ENCODE measurements at regions not wholly inside any gene's neighbourhood (a gene's known extent, or its start where the extent isn't known, plus 50 kb on each side); places are given as distances from the start of the nearest gene placed in this dataset.

DNA sequence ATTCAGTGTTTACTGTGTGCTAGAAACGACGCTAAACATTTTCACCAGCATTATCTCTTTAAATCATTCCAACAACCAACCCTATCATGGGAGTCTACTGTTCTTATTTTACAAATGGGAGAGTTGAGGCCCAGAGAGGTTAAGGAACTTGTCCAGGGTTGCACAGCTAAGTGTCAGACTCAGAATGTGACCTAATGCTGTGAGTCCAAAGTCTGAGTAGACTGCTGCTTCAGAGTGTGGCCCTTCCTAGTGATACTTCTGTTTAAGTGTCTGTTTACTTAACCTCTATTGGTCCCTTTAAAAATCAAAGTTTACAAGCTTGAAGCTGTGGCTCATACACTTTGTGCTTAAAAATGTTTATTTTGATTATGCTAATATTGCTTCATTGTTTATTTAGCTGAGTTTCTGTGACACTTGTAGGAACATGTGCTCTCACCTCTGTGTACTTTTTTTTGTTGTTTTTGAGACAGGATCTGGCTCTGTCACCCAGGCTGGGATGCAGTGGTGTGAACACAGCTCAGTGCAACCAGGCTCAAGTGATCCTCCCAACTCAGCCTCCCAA lies 84.4 kb upstream of the SYPL1 start:
- no peaks in the 10 kb centered on the region for H3K9me3 ChIP-seq (ENCODE audit: control insufficient read depth, low read length)
- no peaks in the 10 kb centered on the region for H3K27me3 ChIP-seq (replicated peaks; ENCODE audit: control insufficient read depth, insufficient read depth, low read length)
- no peaks in the 10 kb centered on the region for H3K36me3 ChIP-seq (ENCODE audit: control insufficient read depth, insufficient read depth, low read length, severe bottlenecking)
- no peak for DNase-seq (ENCODE audit: low read depth)
- H3K9ac ChIP-seq (ENCODE audit: low read length), result no peak overlapping the region
- H3K4me1 ChIP-seq (ENCODE audit: control insufficient read depth, insufficient read depth, low read length), result peaks cover 13% of the 10 kb centered on the region
- no peak overlapping the region for H3K4me3 ChIP-seq (ENCODE audit: low read length)

DNA sequence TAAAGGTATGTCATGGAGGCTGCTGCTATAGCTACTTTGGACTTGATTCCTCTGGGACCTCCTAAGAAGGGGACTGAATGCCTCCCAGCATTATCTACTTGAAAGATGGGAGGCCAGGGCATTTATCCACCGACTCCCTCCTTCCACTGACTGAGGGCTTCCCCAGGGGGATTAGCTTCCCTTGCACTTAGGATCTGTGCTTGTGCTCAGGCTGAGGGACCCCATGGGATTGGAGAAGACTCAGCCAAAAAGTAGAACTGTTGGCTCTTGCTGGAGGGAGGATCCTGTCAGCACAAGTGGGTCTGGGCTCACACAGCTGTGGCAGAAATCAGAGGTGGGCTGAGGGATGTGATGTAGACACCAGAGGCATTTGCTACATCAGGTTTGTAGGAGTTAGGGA lies 81.5 kb upstream of the SYPL1 start:
- Histone ChIP-seq H3K4me1 (ENCODE audit: control insufficient read depth, insufficient read depth, low read length) (no peaks in the 10 kb centered on the region), H3K9ac (ENCODE audit: low read length) (no peak overlapping the region), H3K36me3 (ENCODE audit: control insufficient read depth, insufficient read depth, low read length, severe bottlenecking) (no peaks in the 10 kb centered on the region), H3K9me3 (ENCODE audit: control insufficient read depth, low read length) (no peaks in the 10 kb centered on the region), H3K4me3 (ENCODE audit: low read length) (no peak overlapping the region), H3K27me3 (replicated peaks; ENCODE audit: control insufficient read depth, insufficient read depth, low read length) (no peaks in the 10 kb centered on the region)
- DNase-seq (ENCODE audit: low read depth), result no peak

GRCh38 chr7:106190589-106191330 lies 78.6 kb upstream of the SYPL1 start:
- no peaks in the 10 kb centered on the region for H3K4me1 ChIP-seq (ENCODE audit: control insufficient read depth, insufficient read depth, low read length)
- H3K9me3 ChIP-seq (ENCODE audit: control insufficient read depth, low read length), result peaks cover 3% of the 10 kb centered on the region
- no peak overlapping the region for H3K9ac ChIP-seq (ENCODE audit: low read length)
- no peak overlapping the region for H3K4me3 ChIP-seq (ENCODE audit: low read length)
- no peaks in the 10 kb centered on the region for H3K36me3 ChIP-seq (ENCODE audit: control insufficient read depth, insufficient read depth, low read length, severe bottlenecking)
- H3K27me3 ChIP-seq (replicated peaks; ENCODE audit: control insufficient read depth, insufficient read depth, low read length), result no peaks in the 10 kb centered on the region
- DNase-seq (ENCODE audit: low read depth), result no peak

GRCh38 chr7:106187613-106188350 lies 75.7 kb upstream of the SYPL1 start:
- H3K4me3 ChIP-seq (ENCODE audit: low read length), result no peak overlapping the region
- DNase-seq (ENCODE audit: low read depth), result no peak
- no peaks in the 10 kb centered on the region for H3K36me3 ChIP-seq (ENCODE audit: control insufficient read depth, insufficient read depth, low read length, severe bottlenecking)
- H3K4me1 ChIP-seq (ENCODE audit: control insufficient read depth, insufficient read depth, low read length), result no peaks in the 10 kb centered on the region
- H3K9ac ChIP-seq (ENCODE audit: low read length), result no peak overlapping the region
- peaks cover 3% of the 10 kb centered on the region for H3K9me3 ChIP-seq (ENCODE audit: control insufficient read depth, low read length)
- H3K27me3 ChIP-seq (replicated peaks; ENCODE audit: control insufficient read depth, insufficient read depth, low read length), result no peaks in the 10 kb centered on the region

DNA sequence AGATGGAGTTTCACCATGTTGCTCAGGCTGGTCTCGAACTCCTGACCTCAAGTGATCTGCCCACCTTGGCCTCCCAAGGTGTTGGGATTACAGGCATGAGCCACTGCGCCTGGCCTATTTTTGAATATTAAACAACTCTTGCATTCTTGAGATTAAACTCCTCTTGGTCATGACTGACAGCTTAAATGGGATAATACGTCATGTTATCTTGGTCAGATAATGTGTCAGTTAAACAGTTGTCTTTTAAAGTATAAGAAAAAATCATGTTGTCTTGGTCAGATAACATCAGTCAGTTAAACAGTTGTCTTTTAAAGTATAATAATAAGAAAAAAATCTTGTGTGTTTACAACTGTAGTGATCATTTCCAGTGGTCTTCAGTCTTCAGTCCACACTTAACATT lies 73.6 kb upstream of the SYPL1 start:
- Histone ChIP-seq H3K4me1 (ENCODE audit: control insufficient read depth, insufficient read depth, low read length) (no peaks in the 10 kb centered on the region), H3K9ac (ENCODE audit: low read length) (no peak overlapping the region), H3K27me3 (replicated peaks; ENCODE audit: control insufficient read depth, insufficient read depth, low read length) (no peaks in the 10 kb centered on the region), H3K4me3 (ENCODE audit: low read length) (no peak overlapping the region), H3K36me3 (ENCODE audit: control insufficient read depth, insufficient read depth, low read length, severe bottlenecking) (no peaks in the 10 kb centered on the region), H3K9me3 (ENCODE audit: control insufficient read depth, low read length) (peaks cover 3% of the 10 kb centered on the region)
- no peak for DNase-seq (ENCODE audit: low read depth)

GRCh38 chr7:106183952-106184351 lies 71.8 kb upstream of the SYPL1 start:
- H3K36me3 ChIP-seq (ENCODE audit: control insufficient read depth, insufficient read depth, low read length, severe bottlenecking), result no peaks in the 10 kb centered on the region
- H3K9ac ChIP-seq (ENCODE audit: low read length), result no peak overlapping the region
- peaks cover 2% of the 10 kb centered on the region for H3K4me1 ChIP-seq (ENCODE audit: control insufficient read depth, insufficient read depth, low read length)
- no peak overlapping the region for H3K4me3 ChIP-seq (ENCODE audit: low read length)
- H3K9me3 ChIP-seq (ENCODE audit: control insufficient read depth, low read length), result peaks cover 3% of the 10 kb centered on the region
- H3K27me3 ChIP-seq (replicated peaks; ENCODE audit: control insufficient read depth, insufficient read depth, low read length), result no peaks in the 10 kb centered on the region
- no peak for DNase-seq (ENCODE audit: low read depth)

- Histone ChIP-seq H3K27me3 (replicated peaks; ENCODE audit: control insufficient read depth, insufficient read depth, low read length) (no peaks in the 10 kb centered on the region), H3K9ac (ENCODE audit: low read length) (no peak overlapping the region), H3K36me3 (ENCODE audit: control insufficient read depth, insufficient read depth, low read length, severe bottlenecking) (no peaks in the 10 kb centered on the region), H3K9me3 (ENCODE audit: control insufficient read depth, low read length) (peaks cover 3% of the 10 kb centered on the region), H3K4me3 (ENCODE audit: low read length) (no peak overlapping the region), H3K4me1 (ENCODE audit: control insufficient read depth, insufficient read depth, low read length) (peaks cover 13% of the 10 kb centered on the region)
- no peak for DNase-seq (ENCODE audit: low read depth)
Measured at GRCh38 chr7:106182904-106183303, 70.8 kb upstream of the SYPL1 start.

DNA sequence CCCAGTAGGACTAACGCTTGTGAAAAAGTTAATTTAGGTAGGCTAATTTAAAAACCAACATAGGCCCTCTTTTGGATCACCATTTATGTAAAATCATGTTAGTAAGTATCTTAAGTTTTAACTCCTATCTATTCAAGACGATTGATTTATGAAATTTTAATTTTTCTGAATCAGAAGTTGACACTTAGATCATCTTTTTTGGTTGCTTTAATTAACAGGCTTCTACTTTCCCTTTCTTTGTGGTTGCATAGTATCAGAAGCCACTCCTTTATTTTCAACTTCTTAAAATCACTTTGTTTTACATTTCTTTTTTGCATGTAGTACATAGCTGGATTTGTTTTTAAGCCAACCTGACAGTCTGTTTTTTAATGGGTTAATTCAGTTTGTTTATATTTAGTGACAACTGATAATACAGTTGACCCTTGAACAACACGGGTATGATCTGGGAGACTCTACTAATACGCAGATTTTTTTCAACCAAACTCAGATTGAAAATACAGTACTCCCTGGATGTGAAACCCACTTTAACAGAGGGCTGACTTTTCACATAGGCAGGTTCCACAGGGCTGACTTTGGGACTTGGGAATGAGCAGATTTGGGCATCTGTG lies 69.7 kb upstream of the SYPL1 start:
- Histone ChIP-seq H3K9me3 (ENCODE audit: control insufficient read depth, low read length) (peaks cover 3% of the 10 kb centered on the region), H3K4me3 (ENCODE audit: low read length) (no peak overlapping the region), H3K36me3 (ENCODE audit: control insufficient read depth, insufficient read depth, low read length, severe bottlenecking) (no peaks in the 10 kb centered on the region), H3K27me3 (replicated peaks; ENCODE audit: control insufficient read depth, insufficient read depth, low read length) (no peaks in the 10 kb centered on the region), H3K9ac (ENCODE audit: low read length) (no peak overlapping the region), H3K4me1 (ENCODE audit: control insufficient read depth, insufficient read depth, low read length) (peaks cover 24% of the 10 kb centered on the region)
- no peak for DNase-seq (ENCODE audit: low read depth)

- H3K9me3 ChIP-seq (ENCODE audit: control insufficient read depth, low read length), result no peaks in the 10 kb centered on the region
- H3K36me3 ChIP-seq (ENCODE audit: control insufficient read depth, insufficient read depth, low read length, severe bottlenecking), result no peaks in the 10 kb centered on the region
- H3K4me1 ChIP-seq (ENCODE audit: control insufficient read depth, insufficient read depth, low read length), result peaks cover 29% of the 10 kb centered on the region
- H3K4me3 ChIP-seq (ENCODE audit: low read length), result no peak overlapping the region
- H3K9ac ChIP-seq (ENCODE audit: low read length), result no peak overlapping the region
- no peak for DNase-seq (ENCODE audit: low read depth)
- no peaks in the 10 kb centered on the region for H3K27me3 ChIP-seq (replicated peaks; ENCODE audit: control insufficient read depth, insufficient read depth, low read length)
Measured at GRCh38 chr7:106180721-106181120, 68.6 kb upstream of the SYPL1 start.

DNA sequence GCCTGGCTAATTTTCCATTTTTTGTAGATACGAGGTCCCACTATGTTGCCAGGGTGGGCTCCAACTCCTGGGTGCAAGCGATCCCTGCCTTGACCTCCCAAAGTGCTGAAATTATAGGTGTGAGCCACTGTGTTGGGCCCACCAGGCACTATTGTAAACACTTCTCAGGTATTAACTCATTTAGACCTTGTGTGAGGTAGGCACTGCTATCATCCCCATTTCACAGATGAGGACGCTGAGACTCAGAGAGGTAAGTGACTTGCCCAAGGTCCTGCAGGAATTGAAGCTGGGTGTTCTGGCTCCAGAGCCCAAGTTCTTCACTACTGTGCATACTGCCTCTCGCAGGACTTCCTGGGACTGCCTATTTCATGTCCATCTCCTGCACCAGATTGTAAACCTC lies 67.1 kb upstream of the SYPL1 start:
- no peak for DNase-seq (ENCODE audit: low read depth)
- H3K9ac ChIP-seq (ENCODE audit: low read length), result peak overlapping the region; percentile 86
- no peak overlapping the region for H3K4me3 ChIP-seq (ENCODE audit: low read length)
- H3K27me3 ChIP-seq (replicated peaks; ENCODE audit: control insufficient read depth, insufficient read depth, low read length), result no peaks in the 10 kb centered on the region
- H3K4me1 ChIP-seq (ENCODE audit: control insufficient read depth, insufficient read depth, low read length), result peaks cover 29% of the 10 kb centered on the region
- H3K9me3 ChIP-seq (ENCODE audit: control insufficient read depth, low read length), result no peaks in the 10 kb centered on the region
- no peaks in the 10 kb centered on the region for H3K36me3 ChIP-seq (ENCODE audit: control insufficient read depth, insufficient read depth, low read length, severe bottlenecking)

GRCh38 chr7:106178593-106179134 lies 66.6 kb upstream of the SYPL1 start:
- peak; percentile 69 for DNase-seq (ENCODE audit: low read depth)
- no peaks in the 10 kb centered on the region for H3K9me3 ChIP-seq (ENCODE audit: control insufficient read depth, low read length)

More at GRCh38 chr7:106178593-106179134, 66.6 kb upstream of the SYPL1 start:
- H3K4me3 ChIP-seq (ENCODE audit: low read length), result no peak overlapping the region
- peak overlapping the region; percentile 86 for H3K9ac ChIP-seq (ENCODE audit: low read length)
- H3K36me3 ChIP-seq (ENCODE audit: control insufficient read depth, insufficient read depth, low read length, severe bottlenecking), result no peaks in the 10 kb centered on the region
- H3K27me3 ChIP-seq (replicated peaks; ENCODE audit: control insufficient read depth, insufficient read depth, low read length), result no peaks in the 10 kb centered on the region
- peaks cover 29% of the 10 kb centered on the region for H3K4me1 ChIP-seq (ENCODE audit: control insufficient read depth, insufficient read depth, low read length)

Data from adipocyte (in vitro differentiated cells).